Activated T-cell treated with anti-CD3 and anti-CD28 coated beads, Interleukin-2, amount 50 U/mL, for 48 hours (primary cell): ENCODE measurements at regions not wholly inside any gene's neighbourhood (a gene's known extent, or its start where the extent isn't known, plus 50 kb on each side); places are given as distances from the start of the nearest gene placed in this dataset.

ENCODE experiments used
- DNase-seq, 2 experiments: peaks; one replicate each; pipeline ENCODE4 v3.0.0-alpha.2; 2020

DNA sequence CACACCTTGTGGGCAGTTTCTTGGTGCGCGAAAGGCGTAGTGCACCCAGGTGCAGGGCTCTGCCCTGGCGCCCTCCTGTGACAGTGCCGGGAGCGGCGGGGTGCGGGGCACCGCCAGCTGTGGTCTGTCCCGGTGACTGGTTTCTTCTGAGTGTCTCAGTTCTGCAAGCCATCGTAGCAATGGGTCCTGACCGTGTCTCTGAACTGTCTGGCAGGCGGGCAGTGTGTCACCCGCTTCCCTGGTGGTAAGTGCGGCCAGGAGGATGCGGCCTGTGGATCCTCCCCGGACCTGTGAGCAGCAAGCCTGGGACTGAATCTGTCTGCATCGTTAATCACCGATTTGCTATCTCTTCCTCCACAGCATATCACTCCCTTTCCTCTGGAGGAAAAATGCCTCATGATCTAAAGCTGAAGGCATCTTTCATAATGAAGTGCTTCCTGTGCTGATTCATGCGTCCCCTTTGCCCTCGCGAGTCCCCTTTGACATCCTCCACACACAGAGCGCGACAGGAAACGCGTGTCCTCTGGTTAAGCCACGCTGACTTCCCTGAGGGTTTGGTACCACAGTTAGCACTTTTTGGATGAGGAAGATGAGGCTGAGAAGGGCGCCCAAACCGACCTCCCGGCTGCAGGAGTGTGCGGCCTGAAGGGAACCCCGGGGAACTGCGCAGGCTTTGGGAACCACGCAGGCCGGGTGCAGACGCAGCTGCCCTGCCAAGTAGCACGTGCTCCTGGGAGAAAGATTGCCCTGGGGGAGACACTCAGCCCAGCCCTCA, 416.0 kb upstream of the HS6ST1 start:
- peak; percentile 23 to 34 for DNase-seq

DNA sequence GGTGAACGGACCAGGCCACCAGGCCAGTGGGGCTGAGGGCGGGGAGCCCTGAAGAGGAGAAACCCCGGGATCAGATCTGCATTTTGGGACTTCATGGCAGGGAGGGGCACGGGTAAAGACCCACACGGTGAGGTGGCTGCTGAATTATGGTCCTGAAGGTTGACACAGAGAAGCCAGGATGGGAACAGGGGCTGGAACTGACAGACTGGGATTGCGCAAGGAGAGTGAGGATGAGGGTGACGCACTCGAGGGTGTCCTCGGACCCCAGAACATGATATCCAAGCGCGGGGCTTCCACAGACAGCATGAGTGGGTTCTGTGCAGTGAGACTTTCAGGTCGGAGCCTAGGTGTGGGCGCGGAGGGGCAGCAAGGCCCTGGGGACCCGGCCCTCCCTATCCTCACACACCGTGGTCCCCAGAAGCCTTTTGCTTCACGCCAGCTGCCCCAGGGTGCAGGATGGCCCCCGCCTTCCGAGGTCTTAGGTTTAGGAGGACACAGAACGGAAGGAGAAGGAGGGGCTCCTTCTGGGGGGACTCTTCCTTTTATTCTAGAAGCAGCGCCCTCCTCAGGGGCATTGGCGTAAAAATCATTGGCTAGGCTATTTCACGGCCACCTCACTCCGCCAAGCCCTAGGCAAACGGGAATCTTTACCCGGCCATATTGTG, 416.8 kb upstream of the HS6ST1 start:
- no peak for DNase-seq

DNA sequence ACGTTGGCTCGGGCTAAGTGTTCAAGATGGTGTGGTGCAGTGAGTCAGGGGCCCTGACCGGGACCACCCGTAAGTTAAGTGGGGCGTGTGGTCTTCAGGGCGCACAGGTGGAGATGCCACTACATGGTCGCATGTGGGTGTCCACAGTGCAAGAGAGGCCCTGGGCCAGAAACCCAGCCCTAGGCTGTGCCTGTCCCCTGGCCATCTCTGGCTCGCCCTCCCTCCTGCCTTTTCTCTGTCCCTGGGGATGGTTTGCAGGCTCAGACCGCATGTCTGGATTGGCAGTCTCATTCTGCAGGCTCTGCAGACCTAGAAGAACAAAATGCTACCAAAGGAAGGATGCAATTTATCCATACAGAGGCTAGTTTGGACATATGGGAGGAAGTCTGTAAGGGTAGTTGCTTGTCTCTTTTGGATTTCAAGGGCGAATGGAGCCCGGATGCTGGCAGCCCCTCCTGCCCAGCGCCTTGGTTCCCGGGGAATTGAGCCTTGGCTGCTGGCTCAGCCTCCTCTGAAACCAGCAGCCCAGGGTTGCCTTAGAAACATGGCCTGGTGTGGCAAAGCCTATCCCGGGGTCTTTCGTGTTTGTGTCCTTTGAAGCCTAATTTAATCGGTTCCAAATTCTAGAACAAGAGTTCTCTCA, 417.5 kb upstream of the HS6ST1 start:
- no peak for DNase-seq

GRCh38 chr2:128736689-128737545, 418.2 kb upstream of the HS6ST1 start:
- DNase-seq: peak; percentile 80 to 81

GRCh38 chr2:128737546-128737826, 418.8 kb upstream of the HS6ST1 start:
- DNase-seq: no peak

DNA sequence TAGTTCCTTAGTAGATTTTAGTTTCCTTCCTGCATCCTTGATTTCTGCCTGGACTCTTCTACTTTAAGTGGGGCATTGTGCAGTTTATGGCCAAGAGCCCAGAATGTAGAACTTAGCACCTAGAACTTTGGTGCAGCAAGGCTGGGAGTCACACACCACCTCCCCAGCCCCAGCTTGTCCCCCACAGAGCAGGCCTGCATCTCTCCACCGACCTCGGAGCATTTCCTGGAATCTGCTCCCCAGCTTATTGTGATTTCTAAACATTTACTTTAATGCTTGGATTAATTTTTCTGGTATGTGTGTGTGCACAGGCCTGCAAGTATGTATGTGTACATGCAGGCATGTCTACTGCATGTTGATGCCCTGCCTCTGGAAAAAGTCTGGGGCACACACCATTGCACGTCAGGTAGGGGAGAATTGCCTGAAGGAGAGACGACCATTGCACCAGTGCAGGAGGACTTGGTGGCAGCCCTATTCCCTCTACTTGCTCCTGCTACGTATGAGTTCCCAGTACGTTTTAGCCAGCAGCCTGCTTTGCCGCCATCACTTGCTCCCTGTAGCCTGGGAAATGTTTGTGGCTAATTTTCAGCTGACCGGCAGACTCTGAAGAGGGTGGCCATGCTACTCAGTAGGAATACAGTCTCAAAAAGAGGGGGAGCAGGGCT, 419.9 kb upstream of the HS6ST1 start:
- no peak for DNase-seq

DNA sequence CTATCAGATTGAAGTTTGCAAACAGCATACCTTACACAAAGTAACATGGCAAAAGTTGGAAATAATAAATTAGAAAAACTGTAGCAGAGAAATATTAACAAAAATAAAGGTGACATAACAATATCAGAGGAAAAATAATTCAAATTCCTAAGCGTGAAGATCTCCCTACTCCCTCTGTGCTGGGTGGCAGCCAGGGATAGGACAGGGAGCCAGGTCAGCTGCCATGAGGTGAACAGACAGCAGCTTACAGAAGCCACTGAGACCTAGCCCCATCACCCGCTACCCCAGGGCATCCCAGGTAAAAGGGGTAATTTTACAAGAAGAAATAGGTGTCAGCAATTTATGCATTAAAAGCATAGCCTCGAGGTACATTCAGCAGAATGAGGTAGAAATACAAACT, 423.8 kb upstream of the HS6ST1 start:
- DNase-seq: no peak

DNA sequence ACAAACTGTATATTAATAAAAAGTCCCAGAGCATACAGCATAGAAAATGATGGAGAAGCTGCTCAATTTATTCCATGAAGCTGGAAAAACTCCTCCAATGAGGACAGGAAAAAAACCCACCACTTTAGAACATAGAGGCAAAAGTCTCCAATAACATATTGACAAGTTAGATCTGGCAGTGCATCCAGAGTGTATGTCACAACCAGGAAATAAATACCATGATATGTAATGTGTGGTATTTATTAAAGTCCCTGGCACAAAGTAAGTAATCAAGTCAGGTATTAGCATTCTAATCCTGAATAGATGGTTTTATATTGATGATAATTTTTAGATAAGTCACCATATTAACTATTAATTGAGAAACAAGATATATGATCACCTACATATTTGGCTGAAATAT, 427.3 kb upstream of the HS6ST1 start:
- DNase-seq: no peak

DNA sequence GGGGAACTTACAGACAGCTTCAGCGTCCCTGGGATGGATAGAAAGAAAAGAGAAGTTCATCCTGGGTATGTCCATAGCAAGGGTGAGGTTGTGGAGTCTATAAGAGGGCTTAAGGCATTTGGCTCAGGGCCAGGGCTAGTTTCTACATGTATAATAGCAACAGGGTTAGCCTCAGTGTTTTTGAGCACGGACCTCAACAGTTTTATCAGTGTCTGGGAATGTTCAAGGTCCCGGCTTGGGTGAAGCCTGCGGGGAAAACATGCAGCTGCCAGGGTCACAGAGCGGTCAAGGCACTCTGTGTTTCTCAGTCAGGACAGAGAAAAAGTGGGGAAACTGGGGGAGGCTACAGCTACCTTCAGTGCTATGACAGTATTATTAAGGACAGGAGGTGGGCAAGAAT, 427.7 kb upstream of the HS6ST1 start:
- no peak for DNase-seq

- no peak for DNase-seq
These were observed 429.7 kb upstream of the HS6ST1 start for GRCh38 chr2:128748336-128748735.

DNA sequence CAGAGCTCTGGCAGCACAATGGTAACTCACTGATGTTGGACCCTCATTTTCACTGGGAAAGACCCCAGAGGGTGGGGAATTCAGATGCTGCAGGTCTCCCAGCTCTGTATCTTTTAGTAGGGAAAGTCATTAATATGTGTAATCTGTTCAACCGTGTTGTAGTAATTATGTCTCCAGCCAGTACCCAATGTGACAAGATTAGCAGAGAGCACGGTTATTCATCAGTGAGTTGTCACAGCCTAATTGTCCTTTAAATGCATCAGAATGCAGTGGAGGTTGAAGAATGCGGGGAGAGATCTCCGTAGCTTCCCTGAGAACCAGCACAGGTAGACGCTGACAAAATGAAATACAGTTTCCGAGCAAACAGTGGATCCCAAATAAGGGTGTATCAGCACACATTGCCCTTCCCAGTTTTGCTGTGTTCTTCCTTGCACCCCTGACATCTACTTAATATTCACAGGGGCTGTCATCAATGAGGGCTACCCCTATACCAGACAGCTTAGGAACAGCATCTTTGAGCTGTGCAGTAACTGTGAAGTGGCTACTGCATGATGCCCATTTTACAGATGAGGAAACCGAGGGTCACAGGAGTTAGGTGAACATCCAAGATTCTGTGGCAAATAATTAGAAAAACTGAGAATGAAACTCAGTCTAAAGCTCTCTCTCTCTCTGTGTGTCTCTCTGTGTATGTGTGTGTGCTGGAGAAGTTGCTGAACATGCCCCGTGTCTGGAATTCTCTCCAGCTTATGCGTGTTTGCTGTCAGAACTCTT, 430.4 kb upstream of the HS6ST1 start:
- no peak for DNase-seq

DNA sequence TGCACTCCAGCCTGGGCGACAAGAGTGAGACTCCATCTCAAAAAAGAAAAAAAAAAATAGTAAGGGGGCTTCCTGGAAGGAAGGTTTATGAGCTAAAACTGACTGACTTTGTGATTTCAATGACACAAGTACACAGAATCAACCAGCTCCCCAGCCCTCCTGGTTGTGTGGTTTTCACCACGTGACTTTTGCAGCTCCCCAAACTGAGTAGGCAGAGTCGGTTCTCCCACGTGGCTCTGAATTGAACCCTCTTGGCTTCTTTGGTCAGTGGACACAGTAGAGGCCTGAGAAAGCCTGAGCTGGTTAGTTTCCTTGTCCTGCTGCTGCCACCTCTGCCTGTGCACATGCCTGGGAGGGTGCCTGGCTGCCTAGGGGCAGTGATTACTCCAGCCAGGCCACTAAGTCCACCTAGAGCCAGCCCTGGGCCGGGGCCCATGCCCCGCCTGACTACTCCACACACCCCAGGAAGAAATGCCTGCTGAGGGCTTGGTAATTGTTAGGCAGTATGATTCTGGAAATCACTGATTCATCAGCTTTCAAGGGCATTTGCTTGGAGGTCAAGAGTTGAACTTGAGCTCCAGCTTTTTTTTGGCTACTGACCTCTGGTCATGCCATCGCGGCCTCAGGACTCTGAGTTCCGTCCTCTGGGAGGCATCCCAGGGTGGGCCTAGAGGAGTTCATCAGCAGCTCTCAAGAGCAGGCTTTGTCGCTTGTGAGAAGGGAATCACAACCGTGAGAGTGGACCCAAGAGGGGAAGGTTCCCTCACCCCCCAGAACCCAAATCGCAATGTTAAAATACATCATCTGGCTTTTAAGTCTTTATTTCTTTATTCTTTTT, 431.9 kb upstream of the HS6ST1 start:
- DNase-seq: no peak

GRCh38 chr2:128751746-128752145, 433.1 kb upstream of the HS6ST1 start:
- DNase-seq: no peak

DNA sequence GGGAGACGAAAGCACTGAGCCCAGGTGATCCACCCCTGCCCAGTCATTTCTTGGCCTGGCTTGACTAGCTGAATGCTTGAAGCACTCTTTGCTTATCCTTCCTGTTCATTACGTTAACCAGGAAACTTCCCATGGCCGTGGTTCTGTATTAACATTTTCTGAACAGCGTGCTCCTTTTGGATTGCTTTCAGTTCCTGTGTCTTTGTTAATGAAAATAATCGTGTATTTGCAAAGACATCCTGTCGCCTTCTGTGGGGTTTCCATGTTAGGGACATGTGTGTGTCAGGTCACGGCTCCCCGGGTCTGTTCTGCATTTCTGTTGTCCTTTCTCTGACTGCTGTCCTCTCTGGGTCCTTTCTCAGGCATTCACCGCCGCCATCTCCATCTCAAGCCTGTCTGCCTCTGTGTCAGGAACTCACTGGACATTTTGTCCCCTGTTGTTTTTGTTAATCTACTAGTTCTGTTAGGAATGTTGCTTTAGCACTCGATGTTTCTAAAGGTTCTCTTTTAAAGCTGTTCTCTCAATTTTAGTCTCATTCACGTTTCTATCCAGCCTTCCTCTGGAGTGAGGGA, 434.1 kb upstream of the HS6ST1 start:
- no peak for DNase-seq

DNA sequence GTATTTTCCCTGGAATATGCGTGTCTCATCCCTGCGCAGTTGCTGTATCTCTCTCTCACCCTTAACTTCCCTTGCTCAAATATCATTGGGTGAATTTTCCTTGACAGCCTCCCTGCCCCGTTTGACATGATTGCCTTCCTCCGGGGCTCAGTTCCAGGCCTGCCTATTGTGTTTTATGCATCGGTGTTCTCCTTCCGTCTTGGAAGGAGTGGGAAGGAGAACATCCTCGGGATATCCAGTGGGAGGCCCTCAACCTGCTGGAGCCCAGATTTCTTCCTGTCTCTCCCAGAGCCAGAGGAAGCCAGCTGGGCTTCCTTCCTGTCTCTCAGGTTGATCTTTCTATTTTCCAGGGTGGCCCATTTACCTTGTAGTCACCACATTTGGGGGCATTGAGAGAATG, 434.7 kb upstream of the HS6ST1 start:
- no peak for DNase-seq

DNA sequence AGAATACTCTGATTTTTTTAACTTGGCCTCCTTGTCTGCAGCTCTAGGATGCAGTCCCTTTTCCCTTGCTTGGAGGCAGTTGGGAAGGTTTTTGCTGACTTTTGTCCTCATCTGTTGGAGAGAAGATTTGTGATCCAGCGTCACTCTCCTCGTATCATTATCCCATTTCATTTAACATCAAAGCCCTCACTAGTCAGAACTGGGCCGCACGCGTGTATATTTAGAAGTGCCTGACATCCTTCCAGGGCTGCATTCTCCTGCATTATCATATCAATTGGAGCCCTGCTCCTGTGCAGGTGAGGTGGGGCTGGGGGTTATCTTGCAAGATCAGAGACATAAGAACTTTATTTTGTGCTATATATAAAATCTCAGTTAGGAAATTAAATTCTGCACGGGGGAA, 435.1 kb upstream of the HS6ST1 start:
- DNase-seq: no peak

DNA sequence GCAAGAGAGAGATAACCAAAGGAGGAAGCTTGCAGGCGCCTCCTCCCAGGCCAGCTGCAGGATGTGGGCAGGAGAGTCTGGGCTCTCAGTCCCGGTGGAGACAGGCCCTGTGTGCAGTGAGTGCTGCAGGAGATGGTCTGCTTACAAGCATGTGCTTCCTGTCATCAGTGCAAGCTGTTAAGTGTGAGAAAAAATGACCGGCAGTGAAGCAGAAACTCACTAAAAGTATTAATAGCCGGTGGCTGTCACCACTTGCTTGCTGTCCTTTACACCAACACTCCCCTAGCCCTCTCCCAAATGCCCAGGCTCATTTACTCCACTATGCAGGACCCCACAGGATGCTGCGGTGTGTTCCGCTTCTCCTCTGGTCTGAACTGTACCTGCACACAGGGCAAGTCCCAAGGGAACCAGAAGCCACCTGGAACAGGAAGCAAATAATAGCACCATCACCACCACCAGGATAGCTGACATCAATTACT, 435.6 kb upstream of the HS6ST1 start:
- no peak for DNase-seq

GRCh38 chr2:128755695-128756364, 437.2 kb upstream of the HS6ST1 start:
- no peak for DNase-seq

DNA sequence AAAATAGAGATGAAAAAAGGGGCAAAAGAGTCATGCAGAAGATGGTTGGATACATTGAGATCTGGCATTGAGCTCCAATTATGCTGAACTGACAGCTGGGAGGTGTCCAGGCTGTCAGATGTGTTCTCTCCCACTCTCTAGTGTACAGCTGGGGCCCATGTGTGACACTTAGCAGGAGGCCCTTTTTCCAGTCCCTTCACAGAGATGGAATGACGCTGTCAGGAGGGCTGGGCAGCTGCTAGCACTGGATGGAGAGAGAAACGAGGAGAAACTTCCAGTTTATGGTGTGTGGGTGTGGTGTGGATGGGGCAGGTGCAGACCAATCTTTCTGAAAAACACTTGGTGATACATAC, 437.7 kb upstream of the HS6ST1 start:
- no peak for DNase-seq

DNA sequence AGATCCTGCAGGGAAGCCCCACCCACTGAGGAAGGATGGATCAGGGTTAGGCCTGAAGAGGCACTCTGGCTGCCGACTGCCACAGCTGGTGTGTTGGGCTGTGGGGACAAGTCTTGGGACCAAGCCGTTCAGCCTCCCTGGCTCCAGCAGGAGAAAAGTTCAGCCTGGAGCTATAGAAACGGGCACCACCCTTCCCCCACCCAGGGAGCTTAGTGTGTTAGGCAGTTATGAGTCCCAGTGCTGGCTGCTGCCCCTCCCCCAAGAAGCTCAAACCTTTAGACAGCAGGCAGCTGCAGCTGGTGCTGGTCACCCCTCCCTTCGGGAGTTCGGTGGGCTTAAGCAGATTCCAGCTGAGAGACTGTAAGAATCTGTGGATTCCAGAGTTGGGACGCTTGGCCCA, 447.1 kb upstream of the HS6ST1 start:
- no peak for DNase-seq
